RWPE2 (cell line): ENCODE measurements at regions not wholly inside any gene's neighbourhood (a gene's known extent, or its start where the extent isn't known, plus 50 kb on each side); places are given as distances from the start of the nearest gene placed in this dataset.

Experiments
- ATAC-seq: fragments of 200-7000 bp; cut with Tn5 transposase; 3 replicates; pipeline ENCODE4 v1.9.1; 2021; ENCODE audit warnings: low read depth
- DNase-seq: peaks from one replicate; pipeline ENCODE4 v3.0.0-alpha.2; 2020; ENCODE audit warnings: low spot score
- H3K27ac ChIP-seq: fragments of 450-650 bp; 2 replicates; pipeline ENCODE4 v1.5.1; 2017; ENCODE audit warnings: mild to moderate bottlenecking; ENCODE audit not compliant: poor library complexity, severe bottlenecking
- H3K27me3 ChIP-seq: fragments of 250-450 bp; sonication (Bioruptor Pico); 2 replicates; pipeline ENCODE4 v1.5.1; 2021; ENCODE audit warnings: mild to moderate bottlenecking, moderate library complexity; ENCODE audit not compliant: insufficient read depth, poor library complexity, severe bottlenecking
- H3K36me3 ChIP-seq: fragments of 250-450 bp; sonication (Bioruptor Pico); 2 replicates; pipeline ENCODE4 v1.5.1; 2020; ENCODE audit warnings: low read depth, mild to moderate bottlenecking, moderate library complexity
- H3K4me1 ChIP-seq: fragments of 250-450 bp; sonication (Bioruptor Pico); 2 replicates; pipeline ENCODE4 v1.5.1; 2021; ENCODE audit warnings: mild to moderate bottlenecking, moderate library complexity; ENCODE audit not compliant: insufficient read depth, poor library complexity, severe bottlenecking
- H3K4me3 ChIP-seq: fragments of 250-450 bp; sonication (Bioruptor Pico); 2 replicates; pipeline ENCODE4 v1.5.1; 2021; ENCODE audit warnings: mild to moderate bottlenecking, moderate library complexity; ENCODE audit not compliant: severe bottlenecking
- H3K9me3 ChIP-seq: fragments of 250-450 bp; sonication (Bioruptor Pico); 2 replicates; pipeline ENCODE4 v1.5.1; 2021; ENCODE audit warnings: mild to moderate bottlenecking, moderate library complexity; ENCODE audit not compliant: severe bottlenecking
- TF ChIP-seq, protein P1 (sequence below): fragments of 450-650 bp; IDR thresholded peaks from one replicate; pipeline ENCODE4 v1.5.1; 2017; ENCODE audit warnings: mild to moderate bottlenecking, moderate library complexity; ENCODE audit not compliant: poor library complexity, severe bottlenecking

DNA sequence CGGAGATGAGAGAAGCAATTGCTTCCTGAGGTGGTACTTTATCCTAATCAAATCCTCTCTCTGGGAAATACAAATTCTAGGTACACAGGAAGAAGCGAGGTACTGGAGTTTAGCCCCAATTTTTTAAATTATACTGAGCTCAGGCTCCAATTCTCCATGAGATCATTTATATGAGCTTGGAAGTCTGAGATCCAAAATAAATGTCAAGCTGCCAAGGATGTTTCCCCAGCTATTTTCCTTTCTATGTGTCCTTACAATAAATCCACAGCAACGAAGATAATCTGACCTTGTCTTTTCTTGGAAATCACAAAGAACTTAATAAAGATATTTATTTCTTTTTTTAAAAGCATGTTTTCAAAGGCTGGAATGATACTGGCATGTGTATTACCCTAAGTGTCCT is 597.3 kb downstream of the GABRG2 start:
- Histone ChIP-seq H3K4me3 (no peak overlapping the region), H3K9me3 (peaks cover 4% of the 10 kb centered on the region), H3K27ac (no peak overlapping the region), H3K27me3 (no peaks in the 10 kb centered on the region), H3K36me3 (no peaks in the 10 kb centered on the region), H3K4me1 (no peaks in the 10 kb centered on the region)
- ATAC-seq (no peak), DNase-seq (no peak)
- TF ChIP-seq, protein P1, sequence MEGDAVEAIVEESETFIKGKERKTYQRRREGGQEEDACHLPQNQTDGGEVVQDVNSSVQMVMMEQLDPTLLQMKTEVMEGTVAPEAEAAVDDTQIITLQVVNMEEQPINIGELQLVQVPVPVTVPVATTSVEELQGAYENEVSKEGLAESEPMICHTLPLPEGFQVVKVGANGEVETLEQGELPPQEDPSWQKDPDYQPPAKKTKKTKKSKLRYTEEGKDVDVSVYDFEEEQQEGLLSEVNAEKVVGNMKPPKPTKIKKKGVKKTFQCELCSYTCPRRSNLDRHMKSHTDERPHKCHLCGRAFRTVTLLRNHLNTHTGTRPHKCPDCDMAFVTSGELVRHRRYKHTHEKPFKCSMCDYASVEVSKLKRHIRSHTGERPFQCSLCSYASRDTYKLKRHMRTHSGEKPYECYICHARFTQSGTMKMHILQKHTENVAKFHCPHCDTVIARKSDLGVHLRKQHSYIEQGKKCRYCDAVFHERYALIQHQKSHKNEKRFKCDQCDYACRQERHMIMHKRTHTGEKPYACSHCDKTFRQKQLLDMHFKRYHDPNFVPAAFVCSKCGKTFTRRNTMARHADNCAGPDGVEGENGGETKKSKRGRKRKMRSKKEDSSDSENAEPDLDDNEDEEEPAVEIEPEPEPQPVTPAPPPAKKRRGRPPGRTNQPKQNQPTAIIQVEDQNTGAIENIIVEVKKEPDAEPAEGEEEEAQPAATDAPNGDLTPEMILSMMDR, result no peak

DNA sequence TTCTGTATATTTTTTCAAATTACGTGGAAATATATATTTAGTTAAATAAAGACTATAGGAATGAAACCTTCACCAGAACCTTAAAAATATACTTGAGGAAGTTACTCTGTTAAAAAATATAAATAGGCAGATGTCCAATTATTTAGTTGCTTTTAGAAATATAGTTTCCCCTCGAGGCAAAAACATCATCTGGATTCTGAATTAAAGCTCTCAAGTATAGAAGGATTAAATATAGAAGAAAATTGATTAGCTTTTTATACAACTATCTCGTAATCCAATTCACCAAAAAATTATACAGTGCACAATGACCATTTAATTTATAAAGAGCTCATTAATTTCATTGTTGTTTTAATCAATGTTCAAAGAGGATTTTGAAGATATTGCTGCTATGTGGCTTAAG is 601.4 kb downstream of the GABRG2 start:
- Histone ChIP-seq H3K27me3 (no peaks in the 10 kb centered on the region), H3K27ac (no peak overlapping the region), H3K9me3 (peaks cover 2% of the 10 kb centered on the region), H3K4me3 (no peak overlapping the region), H3K36me3 (no peaks in the 10 kb centered on the region), H3K4me1 (no peaks in the 10 kb centered on the region)
- TF ChIP-seq, protein P1, result no peak
- no peak for ATAC-seq
- DNase-seq, result no peak

DNA sequence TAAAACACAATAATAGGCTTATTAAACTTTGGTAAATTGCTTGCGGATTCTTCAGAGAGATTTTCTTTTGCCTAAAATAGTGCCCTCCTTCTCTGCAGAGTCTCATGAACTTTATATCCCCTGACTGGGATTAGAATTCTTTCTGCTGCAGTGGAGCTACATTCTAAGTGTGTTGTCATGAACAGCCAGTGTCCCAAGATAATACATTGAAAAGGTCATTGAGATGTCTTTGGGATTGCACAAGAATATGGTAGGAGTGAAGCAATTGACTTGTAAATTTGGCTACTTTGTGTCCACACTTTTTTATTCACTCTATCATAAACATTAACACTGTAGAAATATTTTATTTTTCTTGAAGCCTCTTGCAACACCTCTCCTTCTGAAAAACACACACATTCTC is 604.5 kb downstream of the GABRG2 start:
- Histone ChIP-seq H3K4me3 (no peak overlapping the region), H3K27me3 (no peaks in the 10 kb centered on the region), H3K27ac (no peak overlapping the region), H3K4me1 (no peaks in the 10 kb centered on the region), H3K9me3 (peaks cover 4% of the 10 kb centered on the region), H3K36me3 (no peaks in the 10 kb centered on the region)
- DNase-seq (no peak), ATAC-seq (no peak)
- TF ChIP-seq, protein P1, result no peak

DNA sequence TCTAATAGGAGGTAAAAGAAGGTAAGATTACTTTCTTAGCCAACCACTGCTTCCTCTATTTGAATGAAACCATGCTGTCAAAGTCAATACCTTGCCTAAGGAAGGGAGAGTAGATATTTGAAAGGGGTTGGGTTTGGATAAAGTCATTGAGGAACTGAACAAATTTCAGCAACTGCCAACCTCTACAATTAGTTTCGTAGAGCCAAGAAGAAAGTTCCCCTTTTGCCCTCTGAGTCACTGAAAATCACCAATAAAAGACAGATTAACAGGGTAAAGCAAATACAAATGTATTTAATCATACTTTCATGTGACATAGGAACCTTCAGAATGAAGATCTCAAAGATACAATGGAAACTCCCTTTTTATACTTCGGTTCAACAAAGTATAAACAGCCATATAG is 615.7 kb downstream of the GABRG2 start:
- no peak for ATAC-seq
- Histone ChIP-seq H3K27ac (no peak overlapping the region), H3K4me3 (no peak overlapping the region), H3K36me3 (no peaks in the 10 kb centered on the region), H3K9me3 (peaks cover 3% of the 10 kb centered on the region), H3K27me3 (no peaks in the 10 kb centered on the region), H3K4me1 (peaks cover 3% of the 10 kb centered on the region)
- TF ChIP-seq, protein P1, result no peak
- DNase-seq, result no peak

DNA sequence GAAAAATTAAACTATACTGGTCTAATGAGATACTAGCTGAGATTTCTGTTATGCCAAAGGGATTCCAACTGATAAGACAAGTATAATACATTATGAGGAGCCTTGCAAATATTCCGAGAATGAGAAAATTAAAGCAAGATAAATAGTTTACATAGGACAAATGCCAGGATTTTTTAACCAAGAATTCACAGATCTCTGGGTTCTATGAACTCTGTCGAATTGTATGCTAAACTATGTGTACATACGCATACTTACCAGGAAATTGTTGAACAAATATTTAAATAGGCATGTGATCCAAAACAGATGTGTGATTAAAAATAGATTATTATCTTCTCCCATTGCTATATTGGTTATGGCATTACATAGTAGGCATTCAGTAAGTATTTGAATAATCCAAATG is 616.6 kb downstream of the GABRG2 start:
- DNase-seq (no peak), ATAC-seq (no peak)
- peaks cover 3% of the 10 kb centered on the region for H3K9me3 ChIP-seq
- no peaks in the 10 kb centered on the region for H3K27me3 ChIP-seq
- TF ChIP-seq, protein P1, result no peak
- H3K27ac ChIP-seq, result no peak overlapping the region
- H3K4me3 ChIP-seq, result no peak overlapping the region
- H3K36me3 ChIP-seq, result no peaks in the 10 kb centered on the region
- H3K4me1 ChIP-seq, result peaks cover 3% of the 10 kb centered on the region
